Stimulated activated CD4-positive, alpha-beta T cell treated with anti-CD3 and anti-CD28 coated beads, TNF-alpha, amount 100 ng/mL, for 48 hours (primary cell): ENCODE measurements at regions not wholly inside any gene's neighbourhood (a gene's known extent, or its start where the extent isn't known, plus 50 kb on each side); places are given as distances from the start of the nearest gene placed in this dataset.

ENCODE experiments used
- DNase-seq, 3 donors: peaks; one replicate each; pipeline ENCODE4 v3.0.0-alpha.2; 2020; ENCODE audit warnings: low read depth in 3 of 3

DNA sequence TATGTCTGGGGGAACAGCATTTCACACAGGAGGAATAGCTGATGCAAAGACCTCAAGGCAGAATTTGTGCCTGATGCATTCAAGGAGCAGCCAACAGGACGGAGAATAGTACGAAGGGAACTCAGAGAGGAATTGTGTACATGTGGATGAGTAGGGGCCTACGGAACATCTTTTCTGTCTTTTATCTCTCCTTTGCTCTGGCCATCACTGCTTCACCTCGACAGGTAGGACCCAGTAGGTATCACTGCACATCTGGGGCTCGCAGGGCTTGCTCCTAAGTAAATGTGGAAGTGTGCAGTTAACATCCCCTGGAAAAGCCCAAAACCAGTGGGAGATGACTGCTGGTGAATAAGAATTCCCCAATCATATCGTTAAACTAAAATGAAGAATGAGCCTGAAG lies 56.4 kb upstream of the POU1F1 start:
- DNase-seq, result no peak

GRCh38 chr3:87329065-87329464 lies 52.7 kb upstream of the POU1F1 start:
- DNase-seq, result no peak
